Stomach (tissue), 4 donors: ENCODE measurements at regions not wholly inside any gene's neighbourhood (a gene's known extent, or its start where the extent isn't known, plus 50 kb on each side); places are given as distances from the start of the nearest gene placed in this dataset.

Experiments
- CTCF ChIP-seq, 7 experiments: fragments of 450-650 bp in 4 of 7; fragments of 200-600 bp in 3 of 7; sonication (generic) in 3 of 7; IDR thresholded peaks; one replicate each; pipeline ENCODE4 v1.5.1; 2016 to 2019; ENCODE audit warnings: antibody characterized with exemption in 7 of 7, control low read depth in 2 of 7, mild to moderate bottlenecking in 1 of 7
- POLR2A ChIP-seq, 4 donors: fragments of 450-650 bp; IDR thresholded peaks; one replicate each; pipeline ENCODE4 v1.6.1; 2016; ENCODE audit warnings: antibody characterized with exemption in 4 of 4, control low read depth in 2 of 4, mild to moderate bottlenecking in 1 of 4, moderate library complexity in 1 of 4
- POLR2AphosphoS5 ChIP-seq, 3 donors: sonication (generic); formaldehyde crosslinking; IDR thresholded peaks; one replicate each; pipeline ENCODE4 v1.6.1; 2016; ENCODE audit warnings: antibody characterized with exemption in 3 of 3

DNA sequence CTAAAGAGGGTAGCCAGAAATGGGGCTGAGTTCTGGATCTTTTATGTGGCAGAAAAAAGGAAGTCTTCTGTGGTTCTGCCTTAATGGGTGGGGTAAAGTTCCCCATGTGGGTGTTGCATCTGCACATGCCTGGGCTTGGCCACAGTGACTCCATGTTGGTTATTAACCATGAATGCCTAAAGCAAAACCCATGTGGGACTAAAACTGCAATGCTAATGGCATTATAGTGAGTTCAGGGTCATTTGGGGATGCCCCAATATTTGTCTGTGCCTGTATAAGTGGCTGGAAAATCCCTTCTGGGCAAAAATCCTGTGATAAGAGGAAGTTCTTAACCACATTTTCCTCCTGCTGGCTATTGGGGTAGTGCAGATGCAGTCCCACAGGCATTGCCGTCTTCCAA is 857.4 kb downstream of the FAT4 start:
- TF ChIP-seq CTCF (IDR thresholded peaks at IDR 0.05): no peak
- TF ChIP-seq POLR2AphosphoS5 (IDR thresholded peaks at IDR 0.05): no peak
- no peak for TF ChIP-seq POLR2A (IDR thresholded peaks at IDR 0.05)
